GM12875 (cell line): ENCODE measurements at regions not wholly inside any gene's neighbourhood (a gene's known extent, or its start where the extent isn't known, plus 50 kb on each side); places are given as distances from the start of the nearest gene placed in this dataset.

ENCODE experiments used
- H3K4me3 ChIP-seq: one replicate; pipeline ENCODE4 v1.5.1; 2011; ENCODE audit warnings: low read depth, low read length, control low read depth
- TF ChIP-seq, protein P1 (sequence below): IDR thresholded peaks from 2 replicates; pipeline ENCODE4 v1.5.1; 2011; ENCODE audit warnings: low read depth, mild to moderate bottlenecking, control low read depth, inconsistent platforms, low read length, moderate library complexity, borderline replicate concordance; ENCODE audit not compliant: insufficient read depth

GRCh38 chr1:217036757-217037156 is 313.5 kb upstream of the ESRRG start:
- TF ChIP-seq, protein P1, sequence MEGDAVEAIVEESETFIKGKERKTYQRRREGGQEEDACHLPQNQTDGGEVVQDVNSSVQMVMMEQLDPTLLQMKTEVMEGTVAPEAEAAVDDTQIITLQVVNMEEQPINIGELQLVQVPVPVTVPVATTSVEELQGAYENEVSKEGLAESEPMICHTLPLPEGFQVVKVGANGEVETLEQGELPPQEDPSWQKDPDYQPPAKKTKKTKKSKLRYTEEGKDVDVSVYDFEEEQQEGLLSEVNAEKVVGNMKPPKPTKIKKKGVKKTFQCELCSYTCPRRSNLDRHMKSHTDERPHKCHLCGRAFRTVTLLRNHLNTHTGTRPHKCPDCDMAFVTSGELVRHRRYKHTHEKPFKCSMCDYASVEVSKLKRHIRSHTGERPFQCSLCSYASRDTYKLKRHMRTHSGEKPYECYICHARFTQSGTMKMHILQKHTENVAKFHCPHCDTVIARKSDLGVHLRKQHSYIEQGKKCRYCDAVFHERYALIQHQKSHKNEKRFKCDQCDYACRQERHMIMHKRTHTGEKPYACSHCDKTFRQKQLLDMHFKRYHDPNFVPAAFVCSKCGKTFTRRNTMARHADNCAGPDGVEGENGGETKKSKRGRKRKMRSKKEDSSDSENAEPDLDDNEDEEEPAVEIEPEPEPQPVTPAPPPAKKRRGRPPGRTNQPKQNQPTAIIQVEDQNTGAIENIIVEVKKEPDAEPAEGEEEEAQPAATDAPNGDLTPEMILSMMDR: no peak
- H3K4me3 ChIP-seq: no peak overlapping the region

GRCh38 chr1:217032715-217033367 is 309.6 kb upstream of the ESRRG start:
- H3K4me3 ChIP-seq: no peak overlapping the region
- TF ChIP-seq, protein P1: no peak

GRCh38 chr1:217029281-217030157 is 306.3 kb upstream of the ESRRG start:
- TF ChIP-seq, protein P1: no peak
- no peak overlapping the region for H3K4me3 ChIP-seq

DNA sequence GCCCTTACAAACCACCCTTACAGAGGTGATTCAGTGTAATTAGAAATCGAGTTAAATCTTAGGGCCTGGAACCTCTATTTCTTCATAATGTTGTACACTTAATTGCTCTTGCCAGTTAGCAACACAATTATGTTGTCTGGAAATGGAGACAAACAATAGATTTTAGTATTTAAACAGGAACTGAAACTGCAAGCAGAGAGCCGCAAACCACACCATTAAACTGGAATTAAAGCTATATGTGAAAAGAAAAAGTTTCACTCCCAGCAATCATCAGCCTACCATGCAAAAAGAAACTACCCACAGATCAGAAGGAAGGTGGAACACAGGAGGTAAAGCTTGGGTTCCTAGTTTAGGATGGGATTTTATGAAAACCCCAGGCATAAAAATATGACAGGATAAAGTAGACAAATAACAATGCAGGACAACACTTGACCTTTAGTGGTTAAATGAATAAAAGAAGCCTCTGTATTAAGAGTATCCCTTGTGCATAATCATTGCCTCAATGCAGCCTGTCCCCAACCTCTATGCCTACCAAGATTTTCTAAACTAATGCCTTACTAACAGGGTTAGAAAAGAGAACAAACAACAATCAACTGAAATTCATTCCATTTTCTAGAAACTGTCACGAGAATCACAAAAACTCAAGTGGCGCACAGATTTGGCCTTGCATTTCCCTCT is 304.3 kb upstream of the ESRRG start:
- TF ChIP-seq, protein P1: no peak
- H3K4me3 ChIP-seq: no peak overlapping the region

- H3K4me3 ChIP-seq: no peak overlapping the region
- TF ChIP-seq, protein P1: no peak
Observed at GRCh38 chr1:217026531-217026930, 303.3 kb upstream of the ESRRG start.

GRCh38 chr1:217025381-217025780 is 302.2 kb upstream of the ESRRG start:
- H3K4me3 ChIP-seq: no peak overlapping the region
- TF ChIP-seq, protein P1: no peak

DNA sequence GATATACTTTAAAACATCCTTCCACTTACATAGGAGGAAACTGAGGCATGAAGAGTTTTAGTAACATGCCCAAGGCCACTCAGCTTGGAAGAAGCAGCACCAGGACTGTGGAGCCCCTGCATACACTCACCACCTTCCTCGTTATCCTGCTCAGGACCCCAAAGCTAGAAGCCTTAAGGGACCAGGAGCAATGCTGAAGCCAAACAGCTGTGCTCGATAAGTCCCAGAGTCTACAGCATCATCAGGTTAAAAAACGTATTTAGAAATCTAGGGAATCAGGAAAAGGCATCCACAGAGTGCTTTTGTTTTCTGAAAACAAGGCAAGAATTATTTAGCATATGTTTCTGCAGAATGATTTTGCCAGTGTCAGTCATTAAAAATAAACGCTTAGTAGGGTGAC is 301.7 kb upstream of the ESRRG start:
- H3K4me3 ChIP-seq: no peak overlapping the region
- TF ChIP-seq, protein P1: no peak
